T-cell (primary cell): ENCODE measurements at regions not wholly inside any gene's neighbourhood (a gene's known extent, or its start where the extent isn't known, plus 50 kb on each side); places are given as distances from the start of the nearest gene placed in this dataset.
"Not testable (repeated sequence)": the region's sequence is repeated elsewhere in the genome, so short reads cannot be mapped to it uniquely, and the experiment has no call there.

Experiments
- ATAC-seq, 4 experiments: fragments of 200-7000 bp in 3 of 4; fragments of 150-1000 bp in 1 of 4; cut with Tn5 transposase; replicated peaks in 1 of 4; 1 replicate in 3 of 4; 2 replicates in 1 of 4; pipeline ENCODE4 v1.10.0; 2021; ENCODE audit warnings: moderate library complexity in 3 of 4, mild to moderate bottlenecking in 2 of 4, moderate number of reproducible peaks in 1 of 4
- CTCF ChIA-PET, 2 donors: fragments of 300-600 bp; sonication (Branson Sonifier 250); formaldehyde crosslinking; loops; one replicate each; lab custom pipeline; 2022; ENCODE audit warnings: antibody characterized with exemption in 2 of 2; lab: Charles Lee
- POLR2A ChIA-PET, 2 donors: fragments of 300-600 bp; sonication (Branson Sonifier 250); formaldehyde crosslinking; loops; one replicate each; lab custom pipeline; 2022; ENCODE audit warnings: antibody characterized with exemption in 2 of 2; lab: Charles Lee
- DNase-seq, 35 experiments: peaks; one replicate each; pipeline versions ENCODE4 v3.0.0 to v3.0.0-alpha.2; 2013 to 2023
- H3K27ac ChIP-seq: one replicate; pipeline ENCODE4 v1.5.1; 2013; ENCODE audit warnings: low read length
- H3K27me3 ChIP-seq, 2 experiments: replicated peaks in 1 of 2; 1 replicate in 1 of 2; 2 replicates in 1 of 2; pipeline versions ENCODE4 v1.6.1 to v1.7.0; 2013; ENCODE audit warnings: low read length in 1 of 2, mixed read lengths in 1 of 2; ENCODE audit not compliant: control insufficient read depth in 2 of 2, insufficient read depth in 2 of 2; ENCODE audit errors: extremely low read depth in 1 of 2
- H3K36me3 ChIP-seq, 2 donors: 1 replicate in 1 of 2; 2 replicates in 1 of 2; pipeline versions ENCODE4 v1.6.1 to v1.7.0; 2013; ENCODE audit warnings: low read length in 1 of 2; ENCODE audit not compliant: control insufficient read depth in 2 of 2, insufficient read depth in 1 of 2; ENCODE audit errors: extremely low read depth in 1 of 2
- H3K4me1 ChIP-seq, 2 experiments: 1 replicate in 1 of 2; 2 replicates in 1 of 2; pipeline versions ENCODE4 v1.6.1 to v1.7.0; 2013; ENCODE audit warnings: low read length in 2 of 2, mixed read lengths in 1 of 2; ENCODE audit not compliant: insufficient read depth in 2 of 2, control insufficient read depth in 1 of 2; ENCODE audit errors: extremely low read depth in 1 of 2
- H3K4me3 ChIP-seq, 2 donors: 1 replicate in 1 of 2; 2 replicates in 1 of 2; pipeline versions ENCODE4 v1.5.1 to v1.7.0; 2013; ENCODE audit warnings: mild to moderate bottlenecking in 2 of 2, low read length in 1 of 2, moderate library complexity in 1 of 2; ENCODE audit not compliant: control insufficient read depth in 1 of 2; ENCODE audit errors: extremely low read depth in 1 of 2
- H3K9me3 ChIP-seq: 2 replicates; pipeline ENCODE4 v1.7.0; 2013
- H3K27ac Mint-ChIP-seq, 2 donors: one replicate each; pipeline ENCODE4 v1.8.0; 2020 to 2021; ENCODE audit warnings: mild to moderate bottlenecking in 2 of 2, mixed read lengths in 2 of 2
- H3K27me3 Mint-ChIP-seq, 2 donors: one replicate each; pipeline ENCODE4 v1.8.0; 2021 to 2022; ENCODE audit warnings: mixed read lengths in 2 of 2
- H3K36me3 Mint-ChIP-seq: one replicate; pipeline ENCODE4 v1.8.0; 2021; ENCODE audit warnings: mixed read lengths
- H3K4me1 Mint-ChIP-seq, 3 donors: one replicate each; pipeline ENCODE4 v1.8.0; 2020 to 2022; ENCODE audit warnings: mixed read lengths in 3 of 3, mild to moderate bottlenecking in 1 of 3
- H3K4me3 Mint-ChIP-seq, 3 donors: one replicate each; pipeline ENCODE4 v1.8.0; 2020 to 2022; ENCODE audit warnings: mild to moderate bottlenecking in 3 of 3, mixed read lengths in 3 of 3, moderate library complexity in 3 of 3
- H3K9me3 Mint-ChIP-seq, 3 donors: one replicate each; pipeline ENCODE4 v1.8.0; 2020 to 2022; ENCODE audit warnings: mixed read lengths in 3 of 3
- WGBS: methylation state at CpG from one replicate; pipeline ENCODE4 v1.1.5; 2013; ENCODE audit warnings: missing lambda C conversion rate; ENCODE audit not compliant: insufficient coverage; 5-methylcytosine and 5-hydroxymethylcytosine counted together

GRCh38 chr13:100958831-100959230 is 284.2 kb upstream of the TMTC4 start:
- H3K4me1 Mint-ChIP-seq = no peaks in the 10 kb centered on the region
- no peak for ATAC-seq
- H3K27me3 ChIP-seq = no peaks in the 10 kb centered on the region
- no peak overlapping the region for H3K4me3 Mint-ChIP-seq
- peaks cover 0 to 7% of the 10 kb centered on the region in 2 donors for H3K27me3 Mint-ChIP-seq
- H3K9me3 ChIP-seq = no peaks in the 10 kb centered on the region
- no peaks in the 10 kb centered on the region for H3K36me3 Mint-ChIP-seq
- no peaks in the 10 kb centered on the region for H3K4me1 ChIP-seq
- H3K9me3 Mint-ChIP-seq = peaks cover 0 to 5% (median 3%) of the 10 kb centered on the region in 3 donors
- no CpG with 5 or more reads among the region's 5 CpGs for WGBS
- no peak overlapping the region for H3K4me3 ChIP-seq
- DNase-seq = no peak
- no peaks in the 10 kb centered on the region for H3K36me3 ChIP-seq
- CTCF ChIA-PET = no interaction called here
- H3K27ac Mint-ChIP-seq = no peak overlapping the region
- POLR2A ChIA-PET = no interaction called here
- H3K27ac ChIP-seq = no peak overlapping the region

- Mint-ChIP-seq H3K27ac (no peak overlapping the region), H3K4me1 (no peaks in the 10 kb centered on the region), H3K4me3 (no peak overlapping the region), H3K36me3 (no peaks in the 10 kb centered on the region), H3K27me3 (peaks cover 0 to 7% of the 10 kb centered on the region in 2 donors), H3K9me3 (peaks cover 0 to 5% (median 0%) of the 10 kb centered on the region in 3 donors)
- Histone ChIP-seq H3K4me1 (no peaks in the 10 kb centered on the region), H3K27ac (no peak overlapping the region), H3K27me3 (no peaks in the 10 kb centered on the region), H3K4me3 (no peak overlapping the region), H3K36me3 (no peaks in the 10 kb centered on the region), H3K9me3 (no peaks in the 10 kb centered on the region)
- ChIA-PET CTCF (no interaction called here), POLR2A (interaction anchor here in 1 of 2 donors (0.7 kb wide), 1 partner anchor 17 kb away, joined by 4 read pairs; no protein-coding TSS in a partner anchor)
- ATAC-seq (no peak), DNase-seq (no peak)
- 73% methylated on average over 3 of the region's 4 CpGs for WGBS
Observed at GRCh38 chr13:100957741-100958140, 283.1 kb upstream of the TMTC4 start.

- no peaks in the 10 kb centered on the region for H3K36me3 ChIP-seq
- Mint-ChIP-seq H3K27ac (no peak overlapping the region), H3K4me1 (no peaks in the 10 kb centered on the region), H3K27me3 (peaks cover 0 to 7% of the 10 kb centered on the region in 2 donors), H3K4me3 (no peak overlapping the region), H3K36me3 (no peaks in the 10 kb centered on the region), H3K9me3 (no peaks in the 10 kb centered on the region)
- no peak for DNase-seq
- no peak overlapping the region for H3K4me3 ChIP-seq
- POLR2A ChIA-PET = no interaction called here
- H3K4me1 ChIP-seq = no peaks in the 10 kb centered on the region
- no peak overlapping the region for H3K27ac ChIP-seq
- H3K9me3 ChIP-seq = no peaks in the 10 kb centered on the region
- CTCF ChIA-PET = no interaction called here
- WGBS = 77% methylated on average over 5 of the region's 9 CpGs
- no peaks in the 10 kb centered on the region for H3K27me3 ChIP-seq
- ATAC-seq = no peak
Observed at GRCh38 chr13:100954430-100955305, 280.1 kb upstream of the TMTC4 start.

- no peaks in the 10 kb centered on the region for H3K9me3 Mint-ChIP-seq
- ChIA-PET POLR2A (no interaction called here), CTCF (no interaction called here)
- no peaks in the 10 kb centered on the region for H3K36me3 Mint-ChIP-seq
- DNase-seq (no peak), ATAC-seq (no peak)
- no peaks in the 10 kb centered on the region for H3K4me1 Mint-ChIP-seq
- Histone ChIP-seq H3K4me3 (no peak overlapping the region), H3K27ac (no peak overlapping the region), H3K36me3 (no peaks in the 10 kb centered on the region), H3K9me3 (no peaks in the 10 kb centered on the region), H3K4me1 (no peaks in the 10 kb centered on the region), H3K27me3 (no peaks in the 10 kb centered on the region)
- H3K27ac Mint-ChIP-seq = no peak overlapping the region
- H3K4me3 Mint-ChIP-seq = no peak overlapping the region
- peaks cover 4 to 9% of the 10 kb centered on the region in 2 donors for H3K27me3 Mint-ChIP-seq
- 100% methylated on average over 4 of the region's 4 CpGs for WGBS
Observed at GRCh38 chr13:100951016-100951415, 276.4 kb upstream of the TMTC4 start.

GRCh38 chr13:100948937-100949336 is 274.3 kb upstream of the TMTC4 start:
- peaks cover 7 to 11% of the 10 kb centered on the region in 2 donors for H3K27me3 Mint-ChIP-seq
- CTCF ChIA-PET, DNase-seq, H3K4me3 Mint-ChIP-seq, H3K36me3 ChIP-seq, H3K27ac ChIP-seq, H3K4me3 ChIP-seq, H3K4me1 ChIP-seq, POLR2A ChIA-PET, H3K9me3 Mint-ChIP-seq, H3K9me3 ChIP-seq, H3K27ac Mint-ChIP-seq, H3K4me1 Mint-ChIP-seq, H3K27me3 ChIP-seq, H3K36me3 Mint-ChIP-seq, ATAC-seq: not testable (repeated sequence)
- WGBS = no CpG with 5 or more reads among the region's 3 CpGs

- Histone ChIP-seq H3K27ac (no peak overlapping the region), H3K27me3 (peaks cover 0 to 2% of the 10 kb centered on the region in 2 experiments), H3K4me1 (no peaks in the 10 kb centered on the region), H3K4me3 (no peak overlapping the region), H3K9me3 (no peaks in the 10 kb centered on the region), H3K36me3 (no peaks in the 10 kb centered on the region)
- CTCF ChIA-PET = no interaction called here
- WGBS = 100% methylated on average over 2 of the region's 4 CpGs
- DNase-seq = no peak
- no peaks in the 10 kb centered on the region for H3K9me3 Mint-ChIP-seq
- POLR2A ChIA-PET = no interaction called here
- H3K27me3 Mint-ChIP-seq = peaks cover 7 to 14% of the 10 kb centered on the region in 2 donors
- no peaks in the 10 kb centered on the region for H3K4me1 Mint-ChIP-seq
- no peak overlapping the region for H3K4me3 Mint-ChIP-seq
- ATAC-seq = no peak
- H3K36me3 Mint-ChIP-seq = no peaks in the 10 kb centered on the region
- H3K27ac Mint-ChIP-seq = no peak overlapping the region
Observed at GRCh38 chr13:100946588-100946987, 272.0 kb upstream of the TMTC4 start.
